ENCODE measurements at regions not wholly inside any gene's neighbourhood (a gene's known extent, or its start where the extent isn't known, plus 50 kb on each side); places are given as distances from the start of the nearest gene placed in this dataset.

- no peaks in the 10 kb centered on the region for H3K4me1 ChIP-seq
- no peaks in the 10 kb centered on the region for H3K27me3 ChIP-seq
- no peaks in the 10 kb centered on the region for H3K9me3 ChIP-seq
- TF ChIP-seq CTCF (IDR thresholded peaks at IDR 0.05) (no peak), POLR2AphosphoS5 (IDR thresholded peaks at IDR 0.05) (no peak), POLR2A (IDR thresholded peaks at IDR 0.05) (no peak)
- H3K27ac ChIP-seq = no peak overlapping the region
- intact Hi-C loops (cut with DNase I; ENCODE audit: low total_unique reads) = no loop called here
- DNase-seq (ENCODE audit: low spot score in 2 of 2) = no peak
- H3K36me3 ChIP-seq = no peaks in the 10 kb centered on the region
- no peak overlapping the region for H3K4me3 ChIP-seq
Measured at GRCh38 chr18:54433368-54433767, 75.7 kb downstream of the C18orf54 start.

GRCh38 chr18:54433857-54434256, 76.2 kb downstream of the C18orf54 start:
- Histone ChIP-seq H3K36me3 (no peaks in the 10 kb centered on the region), H3K27ac (no peak overlapping the region), H3K4me3 (no peak overlapping the region), H3K27me3 (no peaks in the 10 kb centered on the region), H3K4me1 (no peaks in the 10 kb centered on the region), H3K9me3 (no peaks in the 10 kb centered on the region)
- DNase-seq (ENCODE audit: low spot score in 2 of 2) = no peak
- TF ChIP-seq POLR2A (IDR thresholded peaks at IDR 0.05) (no peak), CTCF (IDR thresholded peaks at IDR 0.05) (no peak), POLR2AphosphoS5 (IDR thresholded peaks at IDR 0.05) (no peak)
- intact Hi-C loops (cut with DNase I; ENCODE audit: low total_unique reads) = no loop called here

- intact Hi-C loops (cut with DNase I; ENCODE audit: low total_unique reads) = no loop called here
- H3K36me3 ChIP-seq = no peaks in the 10 kb centered on the region
Measured at GRCh38 chr18:54434453-54434852, 76.7 kb downstream of the C18orf54 start.

GRCh38 chr18:54436501-54436900, 78.8 kb downstream of the C18orf54 start:
- DNase-seq (ENCODE audit: low spot score in 2 of 2) = no peak
- Histone ChIP-seq H3K36me3 (no peaks in the 10 kb centered on the region), H3K9me3 (no peaks in the 10 kb centered on the region), H3K4me3 (no peak overlapping the region), H3K27me3 (peaks cover 0 to 4% of the 10 kb centered on the region in 2 donors), H3K27ac (no peak overlapping the region), H3K4me1 (no peaks in the 10 kb centered on the region)
- intact Hi-C loops (cut with DNase I; ENCODE audit: low total_unique reads) = no loop called here
- TF ChIP-seq POLR2AphosphoS5 (IDR thresholded peaks at IDR 0.05) (no peak), POLR2A (IDR thresholded peaks at IDR 0.05) (no peak), CTCF (IDR thresholded peaks at IDR 0.05) (no peak)

More at GRCh38 chr18:54434453-54434852, 76.7 kb downstream of the C18orf54 start:
- Histone ChIP-seq H3K9me3 (no peaks in the 10 kb centered on the region), H3K27me3 (peaks cover 0 to 3% of the 10 kb centered on the region in 2 donors), H3K27ac (no peak overlapping the region), H3K4me1 (no peaks in the 10 kb centered on the region), H3K4me3 (no peak overlapping the region)
- DNase-seq (ENCODE audit: low spot score in 2 of 2) = no peak
- no peak for TF ChIP-seq POLR2A (IDR thresholded peaks at IDR 0.05)
- no peak for TF ChIP-seq POLR2AphosphoS5 (IDR thresholded peaks at IDR 0.05)
- TF ChIP-seq CTCF (IDR thresholded peaks at IDR 0.05) = no peak

GRCh38 chr18:54440292-54440691, 82.6 kb downstream of the C18orf54 start:
- H3K4me3 ChIP-seq = no peak overlapping the region
- intact Hi-C loops (cut with DNase I; ENCODE audit: low total_unique reads) = no loop called here
- H3K36me3 ChIP-seq = no peaks in the 10 kb centered on the region

More at GRCh38 chr18:54440292-54440691, 82.6 kb downstream of the C18orf54 start:
- no peaks in the 10 kb centered on the region for H3K4me1 ChIP-seq
- DNase-seq (ENCODE audit: low spot score in 2 of 2) = no peak
- no peak overlapping the region for H3K27ac ChIP-seq
- H3K27me3 ChIP-seq = peaks cover 0 to 4% of the 10 kb centered on the region in 2 donors
- H3K9me3 ChIP-seq = no peaks in the 10 kb centered on the region
- TF ChIP-seq CTCF (IDR thresholded peaks at IDR 0.05) = no peak
- TF ChIP-seq POLR2AphosphoS5 (IDR thresholded peaks at IDR 0.05) = no peak
- no peak for TF ChIP-seq POLR2A (IDR thresholded peaks at IDR 0.05)
